Heart left ventricle (tissue), 13 donors: ENCODE measurements at regions not wholly inside any gene's neighbourhood (a gene's known extent, or its start where the extent isn't known, plus 50 kb on each side); places are given as distances from the start of the nearest gene placed in this dataset.

Experiments
- CTCF ChIP-seq, 12 donors: fragments of 200-600 bp; sonication (generic) in 4 of 12; IDR thresholded peaks; one replicate each; pipeline versions ENCODE4 v1.5.0 to v1.8.0; 2018 to 2022; ENCODE audit warnings: antibody characterized with exemption in 12 of 12, mild to moderate bottlenecking in 5 of 12
- POLR2A ChIP-seq, 2 donors: fragments of 450-650 bp; IDR thresholded peaks; one replicate each; pipeline ENCODE4 v1.6.1; 2017; ENCODE audit warnings: antibody characterized with exemption in 2 of 2, mild to moderate bottlenecking in 2 of 2, moderate library complexity in 2 of 2
- donor health status: ischemic (EF 13 %, LVEDD 7.1; RV severe dilation, severe dysfunction).
- donor health status: DM: no; HTN: yes; CAD: no.
- donor health status: DM: no; HTN: no; CAD: no.
- donor health status: ischemic (EF 25% LVEDD 6.9; RV normal size, moderate dysfunction).
- donor health status: ischemic (EF 25% LVEDD 5.7; RV mildly dilated, moderate dysfunction).
- donor health status: ischemic (EF 35%, LVEDD 5.7; RV mildly dilated, moderate dysfunction).
- donor health status: nonischemic (EF 11% LVEDD 7.7; RV severe dilation, severe dysfunction).
- donor health status: DM: yes; HTN: yes; CAD: no.
- donor health status: PGD.
- donor health status: ischemic (EF 29% LVEDD 5.4; RV normal size, mild dysfunction).
- donor health status: nonischemic (EF 23%, LVEDD 6.1; RV moderate dilation, normal function).

- TF ChIP-seq CTCF (IDR thresholded peaks at IDR 0.05) (no peak), POLR2A (IDR thresholded peaks at IDR 0.05) (no peak)
Observed at GRCh38 chr2:208549546-208550158, 143.1 kb downstream of the PTH2R start.
